ENCODE measurements at regions not wholly inside any gene's neighbourhood (a gene's known extent, or its start where the extent isn't known, plus 50 kb on each side); places are given as distances from the start of the nearest gene placed in this dataset.
"Not testable (repeated sequence)": the region's sequence is repeated elsewhere in the genome, so short reads cannot be mapped to it uniquely, and the experiment has no call there.

GRCh38 chr1:229907884-229908638 is 159.0 kb upstream of the GALNT2 start:
- H3K4me1 ChIP-seq (ENCODE audit: control insufficient read depth in 2 of 2, insufficient read depth in 2 of 2, low read length in 1 of 2): no peaks in the 10 kb centered on the region
- no peaks in the 10 kb centered on the region for H3K36me3 ChIP-seq (ENCODE audit: control insufficient read depth in 2 of 2, insufficient read depth in 2 of 2, low read length in 1 of 2)
- no peak overlapping the region for H3K27ac ChIP-seq (ENCODE audit: low read depth in 2 of 2, low read length in 1 of 2)
- no peaks in the 10 kb centered on the region for H3K9me3 ChIP-seq (ENCODE audit: control insufficient read depth in 2 of 2, insufficient read depth in 1 of 2, low read depth in 1 of 2, low read length in 1 of 2)
- WGBS, 2 donors: 61 to 66% methylated on average over 7 of the region's 7 CpGs
- no peak overlapping the region for H3K4me3 ChIP-seq (ENCODE audit: low read depth in 1 of 2, low read length in 2 of 2)
- H3K27me3 ChIP-seq (ENCODE audit: control insufficient read depth in 1 of 2, insufficient read depth in 2 of 2, low read length in 2 of 2): no peaks in the 10 kb centered on the region

- H3K27me3 ChIP-seq (ENCODE audit: control insufficient read depth in 1 of 2, insufficient read depth in 2 of 2, low read length in 2 of 2): no peaks in the 10 kb centered on the region
- no peaks in the 10 kb centered on the region for H3K9me3 ChIP-seq (ENCODE audit: control insufficient read depth in 2 of 2, insufficient read depth in 1 of 2, low read depth in 1 of 2, low read length in 1 of 2)
- H3K27ac ChIP-seq (ENCODE audit: low read depth in 2 of 2, low read length in 1 of 2): no peak overlapping the region
- H3K36me3 ChIP-seq (ENCODE audit: control insufficient read depth in 2 of 2, insufficient read depth in 2 of 2, low read length in 1 of 2): no peaks in the 10 kb centered on the region
- no peaks in the 10 kb centered on the region for H3K4me1 ChIP-seq (ENCODE audit: control insufficient read depth in 2 of 2, insufficient read depth in 2 of 2, low read length in 1 of 2)
- WGBS, 2 donors: 84 to 91% methylated on average over 4 of the region's 4 CpGs
- H3K4me3 ChIP-seq (ENCODE audit: low read depth in 1 of 2, low read length in 2 of 2): no peak overlapping the region
Observed at GRCh38 chr1:229908689-229909088, 158.3 kb upstream of the GALNT2 start.

GRCh38 chr1:229913489-229913888 is 153.5 kb upstream of the GALNT2 start:
- no peaks in the 10 kb centered on the region for H3K27me3 ChIP-seq (ENCODE audit: control insufficient read depth in 1 of 2, insufficient read depth in 2 of 2, low read length in 2 of 2)
- WGBS, 2 donors: 17 to 18% methylated on average over 1 of the region's 1 CpG
- no peaks in the 10 kb centered on the region for H3K4me1 ChIP-seq (ENCODE audit: control insufficient read depth in 2 of 2, insufficient read depth in 2 of 2, low read length in 1 of 2)
- no peaks in the 10 kb centered on the region for H3K9me3 ChIP-seq (ENCODE audit: control insufficient read depth in 2 of 2, insufficient read depth in 1 of 2, low read depth in 1 of 2, low read length in 1 of 2)
- no peaks in the 10 kb centered on the region for H3K36me3 ChIP-seq (ENCODE audit: control insufficient read depth in 2 of 2, insufficient read depth in 2 of 2, low read length in 1 of 2)
- H3K27ac ChIP-seq (ENCODE audit: low read depth in 2 of 2, low read length in 1 of 2): no peak overlapping the region
- H3K4me3 ChIP-seq (ENCODE audit: low read depth in 1 of 2, low read length in 2 of 2): no peak overlapping the region

GRCh38 chr1:229919488-229919887 is 147.6 kb upstream of the GALNT2 start:
- 94 to 97% methylated on average over 10 of the region's 10 CpGs for WGBS, 2 donors
- not testable (repeated sequence) for H3K27ac ChIP-seq (ENCODE audit: low read depth in 2 of 2, low read length in 1 of 2); H3K27me3 ChIP-seq (ENCODE audit: control insufficient read depth in 1 of 2, insufficient read depth in 2 of 2, low read length in 2 of 2)

GRCh38 chr1:229920683-229921082 is 146.4 kb upstream of the GALNT2 start:
- 97 to 99% methylated on average over 2 of the region's 2 CpGs for WGBS, 2 donors

More at GRCh38 chr1:229919488-229919887, 147.6 kb upstream of the GALNT2 start:
- not testable (repeated sequence) for H3K36me3 ChIP-seq (ENCODE audit: control insufficient read depth in 2 of 2, insufficient read depth in 2 of 2, low read length in 1 of 2); H3K9me3 ChIP-seq (ENCODE audit: control insufficient read depth in 2 of 2, insufficient read depth in 1 of 2, low read depth in 1 of 2, low read length in 1 of 2); H3K4me3 ChIP-seq (ENCODE audit: low read depth in 1 of 2, low read length in 2 of 2); H3K4me1 ChIP-seq (ENCODE audit: control insufficient read depth in 2 of 2, insufficient read depth in 2 of 2, low read length in 1 of 2)

GRCh38 chr1:229922249-229922648 is 144.8 kb upstream of the GALNT2 start:
- no peaks in the 10 kb centered on the region for H3K36me3 ChIP-seq (ENCODE audit: control insufficient read depth in 2 of 2, insufficient read depth in 2 of 2, low read length in 1 of 2)
- peaks cover 0 to 3% of the 10 kb centered on the region in 2 donors for H3K9me3 ChIP-seq (ENCODE audit: control insufficient read depth in 2 of 2, insufficient read depth in 1 of 2, low read depth in 1 of 2, low read length in 1 of 2)
- 91% methylated on average over 7 of the region's 7 CpGs for WGBS, 2 donors
- H3K27me3 ChIP-seq (ENCODE audit: control insufficient read depth in 1 of 2, insufficient read depth in 2 of 2, low read length in 2 of 2): no peaks in the 10 kb centered on the region
- no peak overlapping the region for H3K4me3 ChIP-seq (ENCODE audit: low read depth in 1 of 2, low read length in 2 of 2)
- H3K27ac ChIP-seq (ENCODE audit: low read depth in 2 of 2, low read length in 1 of 2): no peak overlapping the region
- no peaks in the 10 kb centered on the region for H3K4me1 ChIP-seq (ENCODE audit: control insufficient read depth in 2 of 2, insufficient read depth in 2 of 2, low read length in 1 of 2)

More at GRCh38 chr1:229920683-229921082, 146.4 kb upstream of the GALNT2 start:
- Histone ChIP-seq H3K27me3 (ENCODE audit: control insufficient read depth in 1 of 2, insufficient read depth in 2 of 2, low read length in 2 of 2) (no peaks in the 10 kb centered on the region), H3K4me3 (ENCODE audit: low read depth in 1 of 2, low read length in 2 of 2) (no peak overlapping the region), H3K27ac (ENCODE audit: low read depth in 2 of 2, low read length in 1 of 2) (no peak overlapping the region), H3K36me3 (ENCODE audit: control insufficient read depth in 2 of 2, insufficient read depth in 2 of 2, low read length in 1 of 2) (no peaks in the 10 kb centered on the region), H3K4me1 (ENCODE audit: control insufficient read depth in 2 of 2, insufficient read depth in 2 of 2, low read length in 1 of 2) (no peaks in the 10 kb centered on the region), H3K9me3 (ENCODE audit: control insufficient read depth in 2 of 2, insufficient read depth in 1 of 2, low read depth in 1 of 2, low read length in 1 of 2) (peaks cover 0 to 3% of the 10 kb centered on the region in 2 donors)

- H3K27ac ChIP-seq (ENCODE audit: low read depth in 2 of 2, low read length in 1 of 2): no peak overlapping the region
- H3K4me3 ChIP-seq (ENCODE audit: low read depth in 1 of 2, low read length in 2 of 2): no peak overlapping the region
- peaks cover 0 to 3% of the 10 kb centered on the region in 2 donors for H3K9me3 ChIP-seq (ENCODE audit: control insufficient read depth in 2 of 2, insufficient read depth in 1 of 2, low read depth in 1 of 2, low read length in 1 of 2)
- no peaks in the 10 kb centered on the region for H3K27me3 ChIP-seq (ENCODE audit: control insufficient read depth in 1 of 2, insufficient read depth in 2 of 2, low read length in 2 of 2)
- no peaks in the 10 kb centered on the region for H3K36me3 ChIP-seq (ENCODE audit: control insufficient read depth in 2 of 2, insufficient read depth in 2 of 2, low read length in 1 of 2)
- no peaks in the 10 kb centered on the region for H3K4me1 ChIP-seq (ENCODE audit: control insufficient read depth in 2 of 2, insufficient read depth in 2 of 2, low read length in 1 of 2)
- 78 to 79% methylated on average over 10 of the region's 10 CpGs for WGBS, 2 donors
Observed at GRCh38 chr1:229924639-229925038, 142.4 kb upstream of the GALNT2 start.

GRCh38 chr1:229928767-229929166 is 138.3 kb upstream of the GALNT2 start:
- H3K4me3 ChIP-seq (ENCODE audit: low read depth in 1 of 2, low read length in 2 of 2): no peak overlapping the region
- 88 to 90% methylated on average over 7 of the region's 7 CpGs for WGBS, 2 donors
- no peaks in the 10 kb centered on the region for H3K9me3 ChIP-seq (ENCODE audit: control insufficient read depth in 2 of 2, insufficient read depth in 1 of 2, low read depth in 1 of 2, low read length in 1 of 2)
- no peak overlapping the region for H3K27ac ChIP-seq (ENCODE audit: low read depth in 2 of 2, low read length in 1 of 2)
- H3K36me3 ChIP-seq (ENCODE audit: control insufficient read depth in 2 of 2, insufficient read depth in 2 of 2, low read length in 1 of 2): no peaks in the 10 kb centered on the region
- no peaks in the 10 kb centered on the region for H3K4me1 ChIP-seq (ENCODE audit: control insufficient read depth in 2 of 2, insufficient read depth in 2 of 2, low read length in 1 of 2)
- no peaks in the 10 kb centered on the region for H3K27me3 ChIP-seq (ENCODE audit: control insufficient read depth in 1 of 2, insufficient read depth in 2 of 2, low read length in 2 of 2)

GRCh38 chr1:229931751-229932150 is 135.3 kb upstream of the GALNT2 start:
- not testable (repeated sequence) for H3K4me3 ChIP-seq (ENCODE audit: low read depth in 1 of 2, low read length in 2 of 2); H3K4me1 ChIP-seq (ENCODE audit: control insufficient read depth in 2 of 2, insufficient read depth in 2 of 2, low read length in 1 of 2); H3K27ac ChIP-seq (ENCODE audit: low read depth in 2 of 2, low read length in 1 of 2); H3K36me3 ChIP-seq (ENCODE audit: control insufficient read depth in 2 of 2, insufficient read depth in 2 of 2, low read length in 1 of 2); H3K27me3 ChIP-seq (ENCODE audit: control insufficient read depth in 1 of 2, insufficient read depth in 2 of 2, low read length in 2 of 2); H3K9me3 ChIP-seq (ENCODE audit: control insufficient read depth in 2 of 2, insufficient read depth in 1 of 2, low read depth in 1 of 2, low read length in 1 of 2)
- 94 to 95% methylated on average over 21 of the region's 21 CpGs for WGBS, 2 donors

- H3K4me3 ChIP-seq (ENCODE audit: low read depth in 1 of 2, low read length in 2 of 2); H3K4me1 ChIP-seq (ENCODE audit: control insufficient read depth in 2 of 2, insufficient read depth in 2 of 2, low read length in 1 of 2); H3K27ac ChIP-seq (ENCODE audit: low read depth in 2 of 2, low read length in 1 of 2); H3K27me3 ChIP-seq (ENCODE audit: control insufficient read depth in 1 of 2, insufficient read depth in 2 of 2, low read length in 2 of 2); H3K9me3 ChIP-seq (ENCODE audit: control insufficient read depth in 2 of 2, insufficient read depth in 1 of 2, low read depth in 1 of 2, low read length in 1 of 2); H3K36me3 ChIP-seq (ENCODE audit: control insufficient read depth in 2 of 2, insufficient read depth in 2 of 2, low read length in 1 of 2): not testable (repeated sequence)
- 88 to 89% methylated on average over 6 of the region's 6 CpGs for WGBS, 2 donors
Observed at GRCh38 chr1:229935157-229935556, 131.9 kb upstream of the GALNT2 start.

Data from esophagus (tissue), 2 donors.